Fibroblast of lung (primary cell): ENCODE measurements at regions not wholly inside any gene's neighbourhood (a gene's known extent, or its start where the extent isn't known, plus 50 kb on each side); places are given as distances from the start of the nearest gene placed in this dataset.

Experiments
- CTCF ChIP-seq, 2 donors: IDR thresholded peaks in 1 of 2; conservative IDR thresholded peaks in 1 of 2; 1 replicate in 1 of 2; 2 replicates in 1 of 2; pipeline ENCODE4 v1.5.1; 2011 to 2012; ENCODE audit warnings: low read length in 2 of 2, control low read depth in 1 of 2, inconsistent platforms in 1 of 2, low read depth in 1 of 2, mild to moderate bottlenecking in 1 of 2
- EZH2 ChIP-seq: IDR thresholded peaks from 2 replicates; pipeline ENCODE4 v1.5.1; 2012; ENCODE audit warnings: low read length, control low read depth, mild to moderate bottlenecking; ENCODE audit errors: missing control alignments

DNA sequence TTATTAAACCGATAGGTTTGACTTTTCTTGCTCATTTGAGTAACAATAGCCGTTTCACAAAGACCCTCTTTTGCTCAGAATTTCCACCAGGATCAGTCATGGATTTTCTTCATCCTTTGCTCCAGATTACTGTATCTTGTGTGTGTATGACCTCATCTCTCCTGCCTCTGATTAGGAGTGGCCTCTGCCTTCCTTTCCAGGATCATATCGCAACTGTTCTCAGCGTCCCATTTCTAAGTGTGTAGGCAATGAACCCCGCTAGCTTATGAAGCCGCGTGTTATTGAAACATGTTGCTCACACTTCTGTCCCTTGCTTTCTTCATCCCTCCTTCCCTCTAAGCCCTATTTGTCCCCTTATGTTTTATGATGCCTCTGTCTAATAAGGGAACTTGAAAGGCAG is 169.8 kb upstream of the RPS23 start:
- TF ChIP-seq CTCF (conservative IDR thresholded peaks at IDR 0.05 in 1 of 2, IDR thresholded peaks at IDR 0.05 in 1 of 2; ENCODE audit: low read depth in 1 of 2, low read length in 2 of 2): no peak
- no peak for TF ChIP-seq EZH2
